GM18873 (cell line): ENCODE measurements at regions not wholly inside any gene's neighbourhood (a gene's known extent, or its start where the extent isn't known, plus 50 kb on each side); places are given as distances from the start of the nearest gene placed in this dataset.
"Not testable (repeated sequence)": the region's sequence is repeated elsewhere in the genome, so short reads cannot be mapped to it uniquely, and the experiment has no call there.

ENCODE experiments used
- ATAC-seq: cut with Tn5 transposase; IDR thresholded peaks from one replicate; pipeline ENCODE4 v1.9.1; 2021; ENCODE audit warnings: mild to moderate bottlenecking, moderate library complexity, moderate number of reproducible peaks; ENCODE audit not compliant: unreplicated experiment, low FRiP score

- no peak for ATAC-seq
Observed at GRCh38 chr18:44356566-44357157, 324.0 kb upstream of the SETBP1 start.

- no peak for ATAC-seq
Observed at GRCh38 chr18:44358402-44358801, 322.3 kb upstream of the SETBP1 start.

GRCh38 chr18:44359741-44360140 is 320.9 kb upstream of the SETBP1 start:
- not testable (repeated sequence) for ATAC-seq

- ATAC-seq = not testable (repeated sequence)
Observed at GRCh38 chr18:44362213-44362612, 318.5 kb upstream of the SETBP1 start.

GRCh38 chr18:44370861-44371260 is 309.8 kb upstream of the SETBP1 start:
- no peak for ATAC-seq

- no peak for ATAC-seq
Observed at GRCh38 chr18:44374966-44375365, 305.7 kb upstream of the SETBP1 start.

- no peak for ATAC-seq
Observed at GRCh38 chr18:44386401-44386800, 294.3 kb upstream of the SETBP1 start.

GRCh38 chr18:44388329-44388728 is 292.4 kb upstream of the SETBP1 start:
- ATAC-seq = no peak

GRCh38 chr18:44392933-44393332 is 287.8 kb upstream of the SETBP1 start:
- ATAC-seq = no peak

- ATAC-seq = no peak
Observed at GRCh38 chr18:44393406-44393805, 287.3 kb upstream of the SETBP1 start.

- ATAC-seq = no peak
Observed at GRCh38 chr18:44396550-44396949, 284.1 kb upstream of the SETBP1 start.

GRCh38 chr18:44409071-44409470 is 271.6 kb upstream of the SETBP1 start:
- ATAC-seq = no peak

- no peak for ATAC-seq
Observed at GRCh38 chr18:44409515-44409914, 271.2 kb upstream of the SETBP1 start.

- ATAC-seq = no peak
Observed at GRCh38 chr18:44410740-44411139, 269.9 kb upstream of the SETBP1 start.

GRCh38 chr18:44411262-44411905 is 269.3 kb upstream of the SETBP1 start:
- ATAC-seq = no peak

GRCh38 chr18:44411976-44412375 is 268.7 kb upstream of the SETBP1 start:
- no peak for ATAC-seq

- no peak for ATAC-seq
Observed at GRCh38 chr18:44423814-44424644, 256.7 kb upstream of the SETBP1 start.

GRCh38 chr18:44424645-44425035 is 256.0 kb upstream of the SETBP1 start:
- no peak for ATAC-seq

GRCh38 chr18:44425161-44425560 is 255.5 kb upstream of the SETBP1 start:
- ATAC-seq = no peak

- ATAC-seq = no peak
Observed at GRCh38 chr18:44437603-44438002, 243.1 kb upstream of the SETBP1 start.

GRCh38 chr18:44450226-44450625 is 230.5 kb upstream of the SETBP1 start:
- no peak for ATAC-seq

GRCh38 chr18:44452346-44452745 is 228.3 kb upstream of the SETBP1 start:
- no peak for ATAC-seq
